Endothelial cell of umbilical vein (primary cell): ENCODE measurements at regions not wholly inside any gene's neighbourhood (a gene's known extent, or its start where the extent isn't known, plus 50 kb on each side); places are given as distances from the start of the nearest gene placed in this dataset.

Experiments
- CTCF ChIP-seq, 2 donors: IDR thresholded peaks; 1 replicate in 1 of 2; 2 replicates in 1 of 2; pipeline ENCODE4 v1.5.1; 2011; ENCODE audit warnings: low read length in 2 of 2, mild to moderate bottlenecking in 2 of 2, moderate library complexity in 2 of 2, control low read depth in 1 of 2, inconsistent platforms in 1 of 2, low read depth in 1 of 2; ENCODE audit not compliant: insufficient read depth in 1 of 2; ENCODE audit errors: extremely low read depth in 1 of 2
- POLR2A ChIP-seq: IDR thresholded peaks from 2 replicates; pipeline ENCODE4 v1.6.1; 2012; ENCODE audit warnings: low read depth, mild to moderate bottlenecking, control low read depth, low read length

DNA sequence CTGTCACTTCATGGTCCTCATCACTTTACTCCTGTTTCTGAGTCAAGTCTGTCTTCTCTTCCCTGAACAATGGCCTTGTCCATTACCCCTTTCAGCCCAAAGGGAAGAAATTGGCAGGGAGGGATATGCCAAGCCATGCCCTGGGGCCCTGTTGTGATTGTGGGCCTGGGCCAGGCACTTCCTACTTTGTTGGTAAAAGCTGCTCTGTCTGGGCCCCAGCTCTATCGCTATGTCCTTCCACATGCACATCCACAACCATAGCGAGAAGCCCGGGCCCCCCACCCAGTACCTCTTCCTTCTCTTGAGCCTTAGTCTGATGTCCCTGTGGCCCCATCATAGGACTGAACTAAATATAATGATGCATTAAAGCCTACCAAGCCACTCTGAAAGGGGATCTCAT is 126.7 kb upstream of the RCN1 start:
- TF ChIP-seq CTCF (IDR thresholded peaks at IDR 0.05; ENCODE audit: extremely low read depth in 1 of 2, insufficient read depth in 1 of 2, low read depth in 1 of 2, low read length in 2 of 2) (no peak), POLR2A (no peak)
